ENCODE measurements at regions not wholly inside any gene's neighbourhood (a gene's known extent, or its start where the extent isn't known, plus 50 kb on each side); places are given as distances from the start of the nearest gene placed in this dataset.

DNA sequence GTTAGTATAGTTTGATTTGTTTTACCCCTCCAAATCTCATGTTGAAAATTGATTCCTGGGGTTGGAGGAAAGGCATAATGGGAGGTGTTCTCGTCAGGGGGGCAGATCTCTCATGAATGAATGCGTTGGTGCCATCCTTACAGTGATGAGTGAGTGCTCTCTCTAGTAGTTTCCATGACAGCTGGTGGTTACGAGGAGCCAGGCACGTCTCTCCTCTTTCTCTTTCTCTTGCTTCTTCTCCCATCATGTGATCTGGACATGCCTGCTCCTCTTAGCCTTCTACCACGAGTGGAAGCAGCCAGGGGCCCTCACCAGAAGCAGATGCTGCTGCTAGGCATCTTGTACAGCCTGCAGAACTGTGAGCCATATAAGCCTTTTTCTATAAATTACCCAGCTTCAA, 454.1 kb downstream of the EFNA5 start:
- no peak for TF ChIP-seq FOXP2 (optimal IDR thresholded peaks at IDR 0.05; ENCODE audit: borderline replicate concordance, extremely low read depth, extremely low read length, insufficient read depth)
- no peak for TF ChIP-seq POLR2AphosphoS5 (IDR thresholded peaks at IDR 0.05; ENCODE audit: low read depth, low read length)
- no peak for TF ChIP-seq TAF1 (IDR thresholded peaks at IDR 0.05; ENCODE audit: borderline replicate concordance, insufficient read depth, low read length)
- no peak for TF ChIP-seq REST (IDR thresholded peaks at IDR 0.05; ENCODE audit: insufficient read depth in 1 of 2, low read depth in 2 of 2, low read length in 2 of 2)
- no peak for TF ChIP-seq SIN3A (IDR thresholded peaks at IDR 0.05; ENCODE audit: borderline replicate concordance, insufficient read depth, low read length)

DNA sequence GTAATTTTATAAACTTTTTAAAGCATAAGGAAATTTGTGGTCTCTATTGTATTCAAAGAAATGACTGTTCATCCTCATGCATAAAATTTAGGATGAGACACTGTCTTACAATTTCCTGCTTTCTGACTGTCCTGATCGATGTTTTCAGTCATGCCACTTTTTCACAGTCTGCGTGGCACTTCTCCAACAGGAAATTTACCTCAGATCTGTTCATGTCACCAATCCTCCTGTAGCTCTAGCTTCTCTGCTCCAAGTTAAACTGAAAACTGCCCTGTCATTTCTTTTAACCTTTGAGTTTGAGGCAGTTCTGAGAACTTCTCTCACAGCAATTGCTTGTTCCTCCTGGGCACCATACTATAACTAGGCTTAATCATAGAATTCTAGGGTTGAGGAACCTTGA, 455.1 kb downstream of the EFNA5 start:
- TF ChIP-seq SIN3A (IDR thresholded peaks at IDR 0.05; ENCODE audit: borderline replicate concordance, insufficient read depth, low read length) (no peak), REST (IDR thresholded peaks at IDR 0.05; ENCODE audit: insufficient read depth in 1 of 2, low read depth in 2 of 2, low read length in 2 of 2) (no peak), FOXP2 (optimal IDR thresholded peaks at IDR 0.05; ENCODE audit: borderline replicate concordance, extremely low read depth, extremely low read length, insufficient read depth) (no peak), TAF1 (IDR thresholded peaks at IDR 0.05; ENCODE audit: borderline replicate concordance, insufficient read depth, low read length) (no peak), POLR2AphosphoS5 (IDR thresholded peaks at IDR 0.05; ENCODE audit: low read depth, low read length) (no peak)

- TF ChIP-seq POLR2AphosphoS5 (IDR thresholded peaks at IDR 0.05; ENCODE audit: low read depth, low read length) = no peak
- no peak for TF ChIP-seq SIN3A (IDR thresholded peaks at IDR 0.05; ENCODE audit: borderline replicate concordance, insufficient read depth, low read length)
- no peak for TF ChIP-seq REST (IDR thresholded peaks at IDR 0.05; ENCODE audit: insufficient read depth in 1 of 2, low read depth in 2 of 2, low read length in 2 of 2)
- TF ChIP-seq TAF1 (IDR thresholded peaks at IDR 0.05; ENCODE audit: borderline replicate concordance, insufficient read depth, low read length) = no peak
- no peak for TF ChIP-seq FOXP2 (optimal IDR thresholded peaks at IDR 0.05; ENCODE audit: borderline replicate concordance, extremely low read depth, extremely low read length, insufficient read depth)
Observed at GRCh38 chr5:107213025-107213424, 457.7 kb downstream of the EFNA5 start.

GRCh38 chr5:107211630-107212029, 459.1 kb downstream of the EFNA5 start:
- TF ChIP-seq POLR2AphosphoS5 (IDR thresholded peaks at IDR 0.05; ENCODE audit: low read depth, low read length) = no peak
- TF ChIP-seq REST (IDR thresholded peaks at IDR 0.05; ENCODE audit: insufficient read depth in 1 of 2, low read depth in 2 of 2, low read length in 2 of 2) = no peak
- no peak for TF ChIP-seq SIN3A (IDR thresholded peaks at IDR 0.05; ENCODE audit: borderline replicate concordance, insufficient read depth, low read length)
- no peak for TF ChIP-seq TAF1 (IDR thresholded peaks at IDR 0.05; ENCODE audit: borderline replicate concordance, insufficient read depth, low read length)
- no peak for TF ChIP-seq FOXP2 (optimal IDR thresholded peaks at IDR 0.05; ENCODE audit: borderline replicate concordance, extremely low read depth, extremely low read length, insufficient read depth)

DNA sequence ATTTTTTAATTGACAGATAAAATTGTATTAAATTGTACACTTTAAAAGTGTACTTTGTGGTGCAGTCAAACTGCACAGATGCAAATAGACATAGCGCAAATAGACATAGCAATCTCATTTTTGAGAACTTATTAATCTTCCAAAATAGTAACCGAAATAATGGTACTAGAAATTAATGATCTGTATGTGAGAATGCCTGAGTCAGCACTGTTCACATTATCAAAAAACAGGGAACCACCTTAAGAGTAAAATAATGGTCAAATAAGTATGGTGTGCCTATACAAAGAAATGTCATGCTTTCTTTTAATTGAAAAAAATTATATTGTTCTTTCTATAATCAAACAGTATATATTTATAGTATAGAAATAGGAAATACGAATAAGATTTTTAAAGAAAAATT, 461.9 kb downstream of the EFNA5 start:
- TF ChIP-seq POLR2AphosphoS5 (IDR thresholded peaks at IDR 0.05; ENCODE audit: low read depth, low read length) (no peak), SIN3A (IDR thresholded peaks at IDR 0.05; ENCODE audit: borderline replicate concordance, insufficient read depth, low read length) (no peak), TAF1 (IDR thresholded peaks at IDR 0.05; ENCODE audit: borderline replicate concordance, insufficient read depth, low read length) (no peak), REST (IDR thresholded peaks at IDR 0.05; ENCODE audit: insufficient read depth in 1 of 2, low read depth in 2 of 2, low read length in 2 of 2) (no peak)

Data from PFSK-1 (cell line).